Dendritic cell treated with granulocyte-macrophage colony-stimulating factor and Interleukin-4, amounts not matched to agents 40 ng/mL and 50 ng/mL, for 4 days (primary cell): ENCODE measurements at regions not wholly inside any gene's neighbourhood (a gene's known extent, or its start where the extent isn't known, plus 50 kb on each side); places are given as distances from the start of the nearest gene placed in this dataset.
"Not testable (repeated sequence)": the region's sequence is repeated elsewhere in the genome, so short reads cannot be mapped to it uniquely, and the experiment has no call there.

Experiments used
- H3K27ac Mint-ChIP-seq: one replicate; pipeline ENCODE4 v1.8.0; 2022; ENCODE audit warnings: mild to moderate bottlenecking, mixed read lengths
- H3K27me3 Mint-ChIP-seq: one replicate; pipeline ENCODE4 v1.8.0; 2022; ENCODE audit warnings: mild to moderate bottlenecking, mixed read lengths
- H3K36me3 Mint-ChIP-seq: one replicate; pipeline ENCODE4 v1.8.0; 2022; ENCODE audit warnings: low read depth, mixed read lengths
- H3K4me1 Mint-ChIP-seq: one replicate; pipeline ENCODE4 v1.8.0; 2022; ENCODE audit warnings: low read depth, mixed read lengths
- H3K4me3 Mint-ChIP-seq: one replicate; pipeline ENCODE4 v1.8.0; 2022; ENCODE audit warnings: mild to moderate bottlenecking, moderate library complexity, mixed read lengths
- H3K9me3 Mint-ChIP-seq: one replicate; pipeline ENCODE4 v1.8.0; 2022; ENCODE audit warnings: mixed read lengths
- intact Hi-C: fragments of 100-400 bp; cut with micrococcal nuclease; formaldehyde crosslinking; loops from one replicate; pipeline ENCODE4 v1.15.0; 2022

DNA sequence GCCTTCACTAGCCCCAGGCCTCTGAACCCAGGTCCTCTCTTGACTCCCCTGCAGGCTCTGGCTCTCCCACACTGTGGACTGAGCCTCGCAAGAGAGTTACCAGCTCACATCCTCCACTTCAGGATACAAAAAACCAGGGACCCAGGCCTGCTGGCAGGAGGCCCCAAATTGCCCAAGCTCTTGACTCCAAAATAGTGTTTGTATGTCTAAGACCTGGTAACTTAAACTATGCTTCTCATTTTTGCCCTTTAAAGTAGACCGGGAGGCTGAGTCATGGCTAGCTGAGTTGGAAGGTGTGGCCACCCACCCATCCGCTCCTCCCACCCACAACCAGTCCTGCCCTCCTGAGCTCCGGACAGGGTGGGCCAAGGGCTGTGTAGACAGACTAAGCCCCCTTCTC, 250.0 kb downstream of the SOX9 start:
- Mint-ChIP-seq H3K27ac (no peak overlapping the region), H3K4me3 (no peak overlapping the region), H3K4me1 (no peaks in the 10 kb centered on the region), H3K9me3 (no peaks in the 10 kb centered on the region), H3K36me3 (no peaks in the 10 kb centered on the region), H3K27me3 (no peaks in the 10 kb centered on the region)
- intact Hi-C loops = no loop called here

DNA sequence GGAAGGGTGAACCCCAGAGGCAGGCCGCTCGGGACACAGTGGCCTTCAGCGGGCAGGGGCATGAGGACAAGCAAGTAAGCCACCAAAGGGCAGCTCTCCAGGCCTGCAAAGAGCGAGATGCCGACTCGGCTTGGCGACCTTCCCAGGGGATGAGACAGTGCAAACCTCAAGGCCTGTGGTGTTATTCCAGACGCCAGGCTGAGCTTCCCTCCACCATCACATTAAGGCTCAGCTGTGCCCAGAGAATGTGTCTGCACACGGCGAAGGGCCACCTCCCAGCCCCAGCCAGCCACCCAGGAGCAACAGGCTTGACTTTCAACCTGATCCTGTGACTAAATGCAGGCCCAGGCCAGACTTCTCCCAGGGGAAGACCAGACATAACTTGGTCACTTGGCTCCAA, 251.4 kb downstream of the SOX9 start:
- Mint-ChIP-seq H3K27me3 (no peaks in the 10 kb centered on the region), H3K36me3 (no peaks in the 10 kb centered on the region), H3K27ac (no peak overlapping the region), H3K9me3 (no peaks in the 10 kb centered on the region), H3K4me1 (no peaks in the 10 kb centered on the region), H3K4me3 (no peak overlapping the region)
- intact Hi-C loops = no loop called here

GRCh38 chr17:72373910-72374741, 253.3 kb downstream of the SOX9 start:
- Mint-ChIP-seq H3K4me3 (no peak overlapping the region), H3K36me3 (no peaks in the 10 kb centered on the region), H3K9me3 (no peaks in the 10 kb centered on the region), H3K27me3 (no peaks in the 10 kb centered on the region), H3K4me1 (no peaks in the 10 kb centered on the region), H3K27ac (no peak overlapping the region)
- intact Hi-C loops = no loop called here

DNA sequence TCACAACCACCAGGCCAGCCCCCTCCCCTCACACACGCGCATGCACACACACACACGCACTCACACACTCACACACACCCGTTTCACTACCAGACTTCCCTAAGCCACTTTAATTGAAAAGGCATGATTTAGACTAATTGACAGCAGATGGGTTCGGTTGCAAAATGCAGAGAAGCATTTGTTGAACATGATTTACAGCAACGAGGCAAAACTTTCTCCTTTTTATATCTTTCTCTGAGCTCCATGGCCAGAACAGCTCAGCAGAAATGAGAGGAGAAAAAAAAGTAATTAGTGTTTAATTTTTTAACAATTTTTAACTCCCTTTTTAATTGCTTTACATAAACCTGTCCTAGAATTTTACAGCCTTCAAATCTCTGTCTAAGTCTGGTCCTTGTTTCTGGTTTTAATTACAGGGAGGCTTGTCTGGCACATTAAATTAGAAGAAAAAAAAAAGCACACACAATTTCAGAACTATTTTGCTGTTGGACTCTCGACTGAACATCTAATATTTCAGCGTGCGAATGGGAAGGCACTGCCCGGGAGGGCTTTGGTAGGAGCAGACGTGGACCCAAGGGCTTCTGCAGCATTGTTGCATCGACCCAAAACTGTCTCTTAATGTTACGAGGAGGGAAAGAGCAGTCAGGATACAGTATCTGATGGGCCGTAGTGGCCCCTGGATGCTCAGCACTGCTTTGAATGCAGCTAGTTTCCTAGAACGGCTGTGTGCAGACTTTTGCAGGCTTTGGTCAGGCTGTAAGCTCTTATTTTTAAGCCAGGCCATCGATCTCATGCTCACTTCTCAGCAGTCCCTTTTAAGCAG, 255.9 kb downstream of the SOX9 start:
- Mint-ChIP-seq H3K4me1 (no peaks in the 10 kb centered on the region), H3K36me3 (no peaks in the 10 kb centered on the region), H3K9me3 (no peaks in the 10 kb centered on the region), H3K4me3 (no peak overlapping the region), H3K27me3 (no peaks in the 10 kb centered on the region), H3K27ac (no peak overlapping the region)
- intact Hi-C loops = no loop called here

DNA sequence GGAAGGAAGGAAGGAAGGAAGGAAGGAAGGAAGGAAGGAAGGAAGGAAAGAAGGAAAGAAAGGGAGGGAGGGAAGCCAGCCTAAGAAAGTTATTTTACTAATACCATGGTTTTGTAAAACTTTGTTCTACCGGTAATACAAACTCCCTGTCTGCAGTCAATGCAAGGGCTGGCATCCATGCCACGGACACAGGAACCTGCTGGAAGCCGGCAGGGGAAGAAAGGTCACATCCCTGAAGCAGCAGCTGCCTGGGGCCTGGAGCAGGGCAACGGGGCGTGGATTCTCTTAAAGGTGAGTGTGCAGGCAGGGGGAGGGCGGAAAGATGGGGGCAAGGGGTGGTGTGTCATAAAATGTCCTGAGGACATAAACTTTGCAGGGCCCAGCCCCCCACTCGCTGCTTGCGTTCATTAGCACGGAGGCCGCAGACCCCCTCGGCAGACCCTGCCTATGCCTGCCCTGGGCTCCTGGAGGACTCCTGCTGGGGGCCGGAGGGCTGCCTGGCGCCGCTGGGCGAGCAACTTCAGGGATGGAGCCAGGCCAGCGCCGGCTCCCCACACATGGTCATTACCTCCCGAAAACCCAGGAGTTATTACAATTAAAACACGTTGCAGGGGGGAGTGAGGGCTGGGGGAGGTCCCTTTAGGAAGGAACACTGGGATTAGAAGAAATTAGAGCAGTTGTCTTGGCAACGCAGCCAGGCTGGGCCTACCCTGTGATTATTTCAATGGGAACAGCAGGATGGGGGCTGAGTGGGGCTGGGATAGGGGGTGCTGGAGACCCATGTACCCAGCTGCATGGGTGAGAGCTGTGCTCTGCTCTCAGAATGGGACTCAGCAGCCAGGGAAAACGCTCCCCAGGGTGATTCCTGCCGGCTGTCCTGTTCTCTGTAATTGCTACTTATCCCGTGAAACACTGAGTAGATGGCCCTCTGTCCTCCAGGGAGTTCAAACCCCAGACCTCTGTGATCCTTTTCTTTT, 257.9 kb downstream of the SOX9 start:
- Mint-ChIP-seq H3K27ac (no peak overlapping the region), H3K4me1 (no peaks in the 10 kb centered on the region), H3K4me3 (no peak overlapping the region), H3K9me3 (no peaks in the 10 kb centered on the region), H3K27me3 (peaks cover 7% of the 10 kb centered on the region), H3K36me3 (no peaks in the 10 kb centered on the region)
- intact Hi-C loops = no loop called here

GRCh38 chr17:72379516-72379915, 258.7 kb downstream of the SOX9 start:
- H3K4me3 Mint-ChIP-seq = no peak overlapping the region
- intact Hi-C loops = no loop called here
- no peaks in the 10 kb centered on the region for H3K4me1 Mint-ChIP-seq
- no peaks in the 10 kb centered on the region for H3K9me3 Mint-ChIP-seq
- no peak overlapping the region for H3K27ac Mint-ChIP-seq
- H3K36me3 Mint-ChIP-seq = no peaks in the 10 kb centered on the region
- peaks cover 7% of the 10 kb centered on the region for H3K27me3 Mint-ChIP-seq

DNA sequence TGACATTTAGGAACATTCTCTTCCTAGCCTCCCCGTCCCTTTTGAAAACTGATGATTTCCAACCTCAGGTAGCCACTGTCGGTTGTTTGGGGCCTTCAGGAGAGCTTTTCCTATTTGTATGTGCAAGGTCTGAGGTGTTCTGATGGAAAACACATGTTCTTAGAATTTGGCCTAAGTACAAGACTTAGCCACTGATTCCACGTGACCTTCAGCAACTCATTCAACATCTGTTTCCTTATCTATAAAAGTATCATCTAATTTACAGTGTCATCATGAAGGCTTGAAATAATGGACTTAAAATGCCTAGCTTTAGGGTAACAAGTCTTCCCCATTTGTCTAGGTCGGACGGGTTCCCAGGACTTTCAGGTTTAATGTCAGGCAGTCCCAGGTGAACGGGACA, 259.3 kb downstream of the SOX9 start:
- intact Hi-C loops = no loop called here
- Mint-ChIP-seq H3K36me3 (no peaks in the 10 kb centered on the region), H3K27ac (no peak overlapping the region), H3K4me3 (no peak overlapping the region), H3K4me1 (no peaks in the 10 kb centered on the region), H3K9me3 (no peaks in the 10 kb centered on the region), H3K27me3 (peaks cover 7% of the 10 kb centered on the region)

DNA sequence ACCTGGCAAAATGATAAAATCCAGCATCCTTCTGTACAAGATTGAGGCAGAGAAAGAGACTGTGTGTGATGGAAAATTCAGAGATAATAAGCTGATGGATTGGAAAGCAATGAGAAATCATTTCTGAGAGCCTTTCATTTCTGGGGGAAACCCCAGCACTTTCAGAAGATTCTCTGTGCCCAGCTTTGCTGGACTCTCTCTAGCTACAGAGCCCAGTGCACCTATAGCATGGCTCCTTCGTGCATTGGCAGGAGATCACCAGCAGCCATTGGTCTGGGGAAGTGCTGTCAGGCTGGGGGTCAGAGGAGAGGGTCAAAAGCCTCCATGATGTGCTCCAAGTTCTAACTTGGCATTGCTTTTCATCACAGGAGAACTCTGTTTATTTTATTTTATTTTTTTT, 259.9 kb downstream of the SOX9 start:
- no peak overlapping the region for H3K27ac Mint-ChIP-seq
- H3K4me1 Mint-ChIP-seq = no peaks in the 10 kb centered on the region
- peaks cover 7% of the 10 kb centered on the region for H3K27me3 Mint-ChIP-seq
- no peaks in the 10 kb centered on the region for H3K36me3 Mint-ChIP-seq
- no peaks in the 10 kb centered on the region for H3K9me3 Mint-ChIP-seq
- intact Hi-C loops = no loop called here
- no peak overlapping the region for H3K4me3 Mint-ChIP-seq

DNA sequence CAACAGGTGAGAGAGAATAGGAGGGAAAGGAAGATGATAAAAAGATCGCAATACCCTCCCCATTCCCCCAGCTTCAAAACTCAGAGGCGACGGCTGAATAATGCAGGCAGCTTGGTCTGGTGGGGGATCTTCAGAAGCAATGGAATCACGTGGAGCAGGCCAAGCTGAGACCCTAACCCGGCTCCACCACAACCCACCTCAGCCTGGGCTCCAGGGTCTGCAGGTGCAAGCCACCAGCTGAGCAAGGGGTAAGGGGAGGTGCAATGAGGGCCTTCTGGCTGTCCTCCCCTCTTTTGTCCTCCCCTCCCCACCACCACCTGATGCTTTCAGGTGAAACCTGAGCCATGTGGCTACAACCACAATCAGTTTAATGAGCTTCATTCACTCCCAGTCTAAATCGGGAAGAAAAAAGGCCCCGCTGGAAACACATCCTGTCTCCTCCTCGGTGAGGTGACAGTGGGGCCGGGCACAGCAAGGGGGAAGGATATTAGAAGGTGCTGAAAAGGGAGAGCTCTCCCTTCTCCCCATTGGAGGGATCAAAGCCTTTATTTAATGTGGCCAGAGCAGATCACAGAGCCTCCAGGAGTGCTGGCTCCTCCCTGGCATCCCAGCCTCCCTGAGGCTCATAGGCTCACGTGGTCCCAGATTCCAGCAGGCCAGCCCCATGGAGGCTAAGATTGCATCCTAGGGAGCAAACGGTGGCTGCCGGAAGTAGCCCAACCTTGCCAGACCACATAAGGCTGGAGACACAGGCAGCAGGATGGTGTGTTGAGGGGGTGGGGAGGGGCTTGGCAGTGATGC, 261.0 kb downstream of the SOX9 start:
- H3K36me3 Mint-ChIP-seq = no peaks in the 10 kb centered on the region
- peaks cover 7% of the 10 kb centered on the region for H3K27me3 Mint-ChIP-seq
- no peak overlapping the region for H3K27ac Mint-ChIP-seq
- H3K4me3 Mint-ChIP-seq = no peak overlapping the region
- H3K9me3 Mint-ChIP-seq = no peaks in the 10 kb centered on the region
- intact Hi-C loops = no loop called here
- no peaks in the 10 kb centered on the region for H3K4me1 Mint-ChIP-seq

DNA sequence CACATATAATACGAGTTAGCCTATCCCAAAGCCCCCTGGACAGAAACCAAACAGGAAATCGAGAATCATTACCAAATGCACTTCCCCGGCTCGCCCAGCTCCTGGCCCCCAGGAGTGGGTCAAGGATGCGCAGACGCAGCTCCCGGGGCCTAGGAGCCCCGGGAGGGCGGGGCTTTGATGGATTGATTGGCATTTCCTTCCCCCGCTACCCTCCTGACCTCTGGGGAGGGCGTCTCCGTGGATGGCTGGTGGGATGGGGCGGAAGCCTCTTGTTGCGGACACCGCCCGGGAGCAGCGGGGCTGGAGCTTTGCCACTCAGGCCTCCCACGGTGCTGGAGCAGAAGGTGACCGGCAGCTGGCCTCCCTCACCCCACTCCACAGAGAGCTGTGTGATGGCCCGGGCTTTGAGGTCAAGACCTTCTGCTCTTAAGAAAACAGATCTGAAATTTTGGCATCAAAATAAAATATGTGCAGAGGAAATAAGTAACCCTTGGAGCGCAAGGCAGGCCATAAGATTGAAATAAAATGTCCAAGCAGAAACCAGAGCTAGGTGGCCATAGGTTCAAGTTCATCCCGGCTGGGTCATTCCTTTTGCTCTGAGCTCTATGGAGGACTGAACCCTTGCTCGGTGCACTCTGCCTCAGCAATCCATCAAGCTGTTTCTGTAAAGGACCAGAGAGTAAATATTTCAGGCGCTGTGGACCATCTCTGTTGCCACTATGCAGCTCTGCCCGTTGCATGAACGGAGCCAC, 262.3 kb downstream of the SOX9 start:
- H3K27me3 Mint-ChIP-seq = peaks cover 7% of the 10 kb centered on the region
- H3K36me3 Mint-ChIP-seq = no peaks in the 10 kb centered on the region
- H3K4me1 Mint-ChIP-seq = no peaks in the 10 kb centered on the region
- intact Hi-C loops = no loop called here
- H3K9me3 Mint-ChIP-seq = no peaks in the 10 kb centered on the region
- H3K27ac Mint-ChIP-seq = no peak overlapping the region
- H3K4me3 Mint-ChIP-seq = no peak overlapping the region

DNA sequence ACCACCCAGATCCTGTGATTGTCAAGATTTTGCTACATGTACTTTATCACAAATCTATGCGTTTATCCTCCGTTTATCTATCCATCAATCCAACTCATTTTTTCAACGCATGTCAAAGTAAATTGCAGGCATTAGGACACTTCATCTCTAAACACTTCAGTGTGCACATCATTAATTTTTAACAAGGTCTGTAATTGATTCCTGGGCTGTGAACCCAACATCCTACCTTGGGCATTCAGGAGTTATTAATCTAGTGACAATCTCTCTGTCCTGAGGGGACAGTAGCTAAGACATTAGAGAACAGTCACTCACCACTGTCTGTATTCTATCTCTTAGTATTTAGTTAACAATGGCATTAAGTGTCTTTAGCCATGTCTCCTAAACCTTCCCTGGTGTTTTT, 264.7 kb downstream of the SOX9 start:
- no peaks in the 10 kb centered on the region for H3K9me3 Mint-ChIP-seq
- H3K27me3 Mint-ChIP-seq = peaks cover 7% of the 10 kb centered on the region
- intact Hi-C loops = no loop called here
- no peak overlapping the region for H3K27ac Mint-ChIP-seq
- H3K36me3 Mint-ChIP-seq = no peaks in the 10 kb centered on the region
- H3K4me1 Mint-ChIP-seq = no peaks in the 10 kb centered on the region
- H3K4me3 Mint-ChIP-seq = no peak overlapping the region

GRCh38 chr17:72386173-72386572, 265.4 kb downstream of the SOX9 start:
- intact Hi-C loops, H3K27ac Mint-ChIP-seq, H3K9me3 Mint-ChIP-seq, H3K4me3 Mint-ChIP-seq, H3K27me3 Mint-ChIP-seq, H3K4me1 Mint-ChIP-seq, H3K36me3 Mint-ChIP-seq: not testable (repeated sequence)
